ENCODE measurements at regions not wholly inside any gene's neighbourhood (a gene's known extent, or its start where the extent isn't known, plus 50 kb on each side); places are given as distances from the start of the nearest gene placed in this dataset.

DNA sequence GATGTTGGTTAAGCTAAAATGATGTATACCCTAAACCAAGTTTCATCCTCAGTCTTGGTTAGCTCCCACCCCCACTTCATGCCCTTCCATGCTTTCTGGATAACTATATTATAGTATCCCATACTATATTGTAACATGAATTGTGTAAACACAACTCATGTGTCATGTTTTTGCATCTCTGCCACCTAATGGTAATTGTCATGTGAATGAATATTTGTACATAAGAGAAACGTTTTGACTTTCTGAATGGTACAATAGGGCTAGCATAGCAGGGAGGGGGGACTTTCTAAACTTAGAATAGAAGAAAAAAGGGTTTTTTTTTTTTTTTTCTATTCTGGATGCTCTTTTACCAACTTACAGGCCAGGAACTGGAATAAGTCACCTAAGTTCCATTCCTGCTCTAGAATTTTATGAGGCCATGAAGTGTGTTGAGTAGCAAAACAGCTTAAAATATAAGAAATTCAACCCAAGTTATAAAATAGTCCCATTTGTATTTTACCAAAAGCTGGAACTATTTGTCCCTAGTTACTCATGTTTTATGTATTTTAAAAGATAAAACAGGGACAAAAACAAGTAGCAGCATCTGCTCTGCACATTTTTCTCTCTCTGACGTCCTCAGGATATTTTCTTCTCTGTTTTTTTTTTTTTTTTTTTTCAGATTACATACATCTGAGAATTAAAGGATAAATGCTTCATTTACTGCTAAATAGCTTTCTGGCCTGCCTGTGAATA is 77.4 kb downstream of the HLX start:
- no peak overlapping the region for H3K27ac ChIP-seq
- TF ChIP-seq, protein P1, sequence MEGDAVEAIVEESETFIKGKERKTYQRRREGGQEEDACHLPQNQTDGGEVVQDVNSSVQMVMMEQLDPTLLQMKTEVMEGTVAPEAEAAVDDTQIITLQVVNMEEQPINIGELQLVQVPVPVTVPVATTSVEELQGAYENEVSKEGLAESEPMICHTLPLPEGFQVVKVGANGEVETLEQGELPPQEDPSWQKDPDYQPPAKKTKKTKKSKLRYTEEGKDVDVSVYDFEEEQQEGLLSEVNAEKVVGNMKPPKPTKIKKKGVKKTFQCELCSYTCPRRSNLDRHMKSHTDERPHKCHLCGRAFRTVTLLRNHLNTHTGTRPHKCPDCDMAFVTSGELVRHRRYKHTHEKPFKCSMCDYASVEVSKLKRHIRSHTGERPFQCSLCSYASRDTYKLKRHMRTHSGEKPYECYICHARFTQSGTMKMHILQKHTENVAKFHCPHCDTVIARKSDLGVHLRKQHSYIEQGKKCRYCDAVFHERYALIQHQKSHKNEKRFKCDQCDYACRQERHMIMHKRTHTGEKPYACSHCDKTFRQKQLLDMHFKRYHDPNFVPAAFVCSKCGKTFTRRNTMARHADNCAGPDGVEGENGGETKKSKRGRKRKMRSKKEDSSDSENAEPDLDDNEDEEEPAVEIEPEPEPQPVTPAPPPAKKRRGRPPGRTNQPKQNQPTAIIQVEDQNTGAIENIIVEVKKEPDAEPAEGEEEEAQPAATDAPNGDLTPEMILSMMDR (conservative IDR thresholded peaks at IDR 0.05), result no peak
- TF ChIP-seq ZFX (IDR thresholded peaks at IDR 0.05), result no peak

- TF ChIP-seq, protein P1 (conservative IDR thresholded peaks at IDR 0.05), result no peak
- TF ChIP-seq ZFX (IDR thresholded peaks at IDR 0.05), result no peak
- no peak overlapping the region for H3K27ac ChIP-seq
Observed at GRCh38 chr1:220957233-220957605, 78.0 kb downstream of the HLX start.

DNA sequence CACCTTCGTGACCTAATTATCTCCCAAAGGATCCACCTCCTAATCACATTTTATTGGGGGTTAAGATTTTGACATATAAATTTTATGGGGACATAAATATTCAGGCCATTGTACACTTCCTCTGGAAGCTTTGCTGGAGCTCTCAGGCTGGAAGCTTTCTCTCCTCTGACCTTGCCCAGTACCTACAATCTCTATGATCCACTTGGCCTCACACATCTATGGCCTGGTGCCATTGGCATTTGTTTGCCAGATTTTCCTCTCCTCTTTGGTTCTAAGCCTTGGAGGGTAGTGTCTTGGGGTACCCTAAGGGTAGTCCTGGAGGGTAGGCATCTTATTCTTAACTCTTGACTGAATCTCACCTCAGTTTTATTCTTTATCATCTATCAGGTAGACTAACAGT is 79.0 kb downstream of the HLX start:
- H3K27ac ChIP-seq, result no peak overlapping the region
- TF ChIP-seq ZFX (IDR thresholded peaks at IDR 0.05), result no peak
- TF ChIP-seq, protein P1 (conservative IDR thresholded peaks at IDR 0.05), result no peak

GRCh38 chr1:220962031-220962751 is 82.9 kb downstream of the HLX start:
- no peak overlapping the region for H3K27ac ChIP-seq
- TF ChIP-seq, protein P1 (conservative IDR thresholded peaks at IDR 0.05), result no peak
- no peak for TF ChIP-seq ZFX (IDR thresholded peaks at IDR 0.05)

GRCh38 chr1:220966041-220966440 is 86.8 kb downstream of the HLX start:
- no peak overlapping the region for H3K27ac ChIP-seq
- TF ChIP-seq, protein P1 (conservative IDR thresholded peaks at IDR 0.05), result no peak
- TF ChIP-seq ZFX (IDR thresholded peaks at IDR 0.05), result no peak

DNA sequence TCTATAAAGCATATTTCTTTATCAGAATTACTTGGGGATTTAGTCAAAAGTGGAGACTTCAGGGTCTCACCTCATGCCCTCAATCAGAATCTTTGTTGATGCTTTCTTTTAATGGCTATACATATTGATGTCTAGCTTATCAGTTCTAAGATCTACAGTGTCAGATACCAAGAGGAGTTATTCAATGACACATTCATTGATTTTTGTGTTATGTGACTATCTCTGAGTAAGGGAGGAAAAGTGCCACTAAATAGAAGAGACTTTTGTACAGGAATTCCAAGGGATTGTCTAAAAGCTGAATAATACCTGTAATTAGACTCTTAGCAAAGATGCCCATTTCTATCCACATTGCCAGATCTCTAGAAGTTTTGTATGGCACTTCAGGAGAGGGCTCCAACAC is 87.2 kb downstream of the HLX start:
- no peak for TF ChIP-seq ZFX (IDR thresholded peaks at IDR 0.05)
- TF ChIP-seq, protein P1 (conservative IDR thresholded peaks at IDR 0.05), result no peak
- no peak overlapping the region for H3K27ac ChIP-seq

- H3K27ac ChIP-seq, result no peak overlapping the region
- no peak for TF ChIP-seq ZFX (IDR thresholded peaks at IDR 0.05)
- TF ChIP-seq, protein P1 (conservative IDR thresholded peaks at IDR 0.05), result no peak
Observed at GRCh38 chr1:220966881-220967611, 87.8 kb downstream of the HLX start.
